Uterus (tissue), 3 donors: ENCODE measurements at regions not wholly inside any gene's neighbourhood (a gene's known extent, or its start where the extent isn't known, plus 50 kb on each side); places are given as distances from the start of the nearest gene placed in this dataset.

Source experiments
- DNase-seq, 2 donors: peaks; one replicate each; pipeline ENCODE4 v3.0.0-alpha.2; 2019 to 2020
- H3K27ac ChIP-seq, 2 donors: fragments of 200-600 bp; sonication (generic); 1 replicate in 1 of 2; 2 replicates in 1 of 2; pipeline ENCODE4 v1.5.1; 2016 to 2018
- H3K27me3 ChIP-seq, 2 donors: fragments of 200-600 bp; sonication (generic); one replicate each; pipeline ENCODE4 v1.5.1; 2018 to 2019; ENCODE audit warnings: control low read depth in 1 of 2
- H3K36me3 ChIP-seq, 2 donors: fragments of 200-600 bp; sonication (generic); one replicate each; pipeline ENCODE4 v1.5.1; 2019; ENCODE audit warnings: control low read depth in 1 of 2
- H3K4me1 ChIP-seq, 2 donors: fragments of 200-600 bp; sonication (generic); one replicate each; pipeline ENCODE4 v1.5.1; 2018 to 2019; ENCODE audit warnings: control low read depth in 1 of 2
- H3K4me3 ChIP-seq, 2 donors: fragments of 200-600 bp; sonication (generic); 1 replicate in 1 of 2; 2 replicates in 1 of 2; pipeline ENCODE4 v1.5.1; 2018 to 2019; ENCODE audit warnings: mild to moderate bottlenecking in 1 of 2
- H3K9me3 ChIP-seq, 2 donors: fragments of 200-600 bp; sonication (generic); one replicate each; pipeline ENCODE4 v1.5.1; 2019; ENCODE audit warnings: control low read depth in 1 of 2
- POLR2A ChIP-seq, 2 donors: fragments of 450-650 bp; IDR thresholded peaks; one replicate each; pipeline ENCODE4 v1.6.1; 2016; ENCODE audit warnings: antibody characterized with exemption in 2 of 2, mild to moderate bottlenecking in 1 of 2, moderate library complexity in 1 of 2
- intact Hi-C: fragments of 100-400 bp; cut with DNase I; formaldehyde crosslinking; loops from one replicate; pipeline ENCODE4 v1.15.1; 2023; ENCODE audit warnings: low total_unique reads
- TF ChIP-seq, protein P1 (sequence below), 4 experiments: fragments of 200-600 bp in 2 of 4; fragments of 450-650 bp in 2 of 4; sonication (generic) in 2 of 4; IDR thresholded peaks; one replicate each; pipeline ENCODE4 v1.5.1; 2016 to 2019; ENCODE audit warnings: antibody characterized with exemption in 4 of 4, mild to moderate bottlenecking in 2 of 4, moderate library complexity in 1 of 4
- donor health status: DM: yes; HTN: yes; CAD: no.

DNA sequence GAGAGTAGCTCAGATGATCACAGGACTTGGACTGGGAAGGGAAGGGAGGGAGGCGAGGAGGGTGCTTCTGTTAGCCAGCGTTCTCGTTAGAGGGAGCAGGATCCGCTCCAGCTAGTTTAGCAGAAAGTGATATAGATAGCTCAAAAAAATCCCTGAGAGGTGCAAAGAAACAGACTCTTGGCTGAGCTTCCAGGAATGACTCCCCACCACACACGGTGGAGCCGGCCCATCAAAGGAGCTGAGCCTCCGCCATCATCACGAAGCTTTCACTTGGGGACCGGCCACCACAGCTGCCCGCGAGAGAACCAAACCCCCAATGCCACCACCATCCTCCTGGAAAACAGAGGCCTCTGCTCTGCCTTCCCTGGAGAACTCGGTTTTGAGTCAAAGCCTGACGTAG, 124.6 kb upstream of the BCL2L14 start:
- Histone ChIP-seq H3K4me3 (no peak overlapping the region), H3K9me3 (no peaks in the 10 kb centered on the region), H3K36me3 (no peaks in the 10 kb centered on the region), H3K4me1 (no peaks in the 10 kb centered on the region), H3K27ac (no peak overlapping the region), H3K27me3 (no peaks in the 10 kb centered on the region)
- TF ChIP-seq, protein P1, sequence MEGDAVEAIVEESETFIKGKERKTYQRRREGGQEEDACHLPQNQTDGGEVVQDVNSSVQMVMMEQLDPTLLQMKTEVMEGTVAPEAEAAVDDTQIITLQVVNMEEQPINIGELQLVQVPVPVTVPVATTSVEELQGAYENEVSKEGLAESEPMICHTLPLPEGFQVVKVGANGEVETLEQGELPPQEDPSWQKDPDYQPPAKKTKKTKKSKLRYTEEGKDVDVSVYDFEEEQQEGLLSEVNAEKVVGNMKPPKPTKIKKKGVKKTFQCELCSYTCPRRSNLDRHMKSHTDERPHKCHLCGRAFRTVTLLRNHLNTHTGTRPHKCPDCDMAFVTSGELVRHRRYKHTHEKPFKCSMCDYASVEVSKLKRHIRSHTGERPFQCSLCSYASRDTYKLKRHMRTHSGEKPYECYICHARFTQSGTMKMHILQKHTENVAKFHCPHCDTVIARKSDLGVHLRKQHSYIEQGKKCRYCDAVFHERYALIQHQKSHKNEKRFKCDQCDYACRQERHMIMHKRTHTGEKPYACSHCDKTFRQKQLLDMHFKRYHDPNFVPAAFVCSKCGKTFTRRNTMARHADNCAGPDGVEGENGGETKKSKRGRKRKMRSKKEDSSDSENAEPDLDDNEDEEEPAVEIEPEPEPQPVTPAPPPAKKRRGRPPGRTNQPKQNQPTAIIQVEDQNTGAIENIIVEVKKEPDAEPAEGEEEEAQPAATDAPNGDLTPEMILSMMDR (IDR thresholded peaks at IDR 0.05), result no peak
- no peak for TF ChIP-seq POLR2A (IDR thresholded peaks at IDR 0.05)
- DNase-seq, result no peak
- intact Hi-C loops, result no loop called here

DNA sequence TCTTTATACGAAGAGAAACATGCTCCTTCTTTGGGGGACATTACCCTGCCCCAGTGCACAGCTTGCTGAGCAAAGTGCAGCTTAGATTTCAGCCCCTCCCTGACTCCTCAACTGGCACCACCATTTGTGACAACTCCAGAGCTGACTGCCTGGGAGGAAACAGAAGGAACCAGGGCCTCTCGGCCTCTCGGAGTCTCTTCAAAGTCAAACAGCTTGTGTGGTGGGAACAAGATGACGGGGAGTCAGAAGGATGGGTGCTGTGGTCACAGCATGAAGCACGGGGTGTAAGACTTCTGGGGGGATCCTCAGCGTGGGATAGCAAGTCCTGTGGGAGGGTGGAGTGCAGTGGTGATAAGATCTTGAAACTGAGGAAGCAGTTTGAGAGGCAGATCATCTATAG, 123.5 kb upstream of the BCL2L14 start:
- no peaks in the 10 kb centered on the region for H3K4me1 ChIP-seq
- DNase-seq, result no peak
- intact Hi-C loops, result no loop called here
- H3K9me3 ChIP-seq, result no peaks in the 10 kb centered on the region
- no peak overlapping the region for H3K27ac ChIP-seq
- no peaks in the 10 kb centered on the region for H3K36me3 ChIP-seq
- TF ChIP-seq, protein P1 (IDR thresholded peaks at IDR 0.05), result no peak
- no peak for TF ChIP-seq POLR2A (IDR thresholded peaks at IDR 0.05)
- no peak overlapping the region for H3K4me3 ChIP-seq
- no peaks in the 10 kb centered on the region for H3K27me3 ChIP-seq

GRCh38 chr12:11949738-11950411, 120.9 kb upstream of the BCL2L14 start:
- DNase-seq, result peak in 1 of 2 donors; percentile 18
- Histone ChIP-seq H3K4me3 (no peak overlapping the region), H3K27ac (no peak overlapping the region)

GRCh38 chr12:11951209-11951608, 119.5 kb upstream of the BCL2L14 start:
- Histone ChIP-seq H3K36me3 (no peaks in the 10 kb centered on the region), H3K4me1 (no peaks in the 10 kb centered on the region), H3K4me3 (no peak overlapping the region), H3K9me3 (no peaks in the 10 kb centered on the region), H3K27ac (no peak overlapping the region), H3K27me3 (no peaks in the 10 kb centered on the region)
- DNase-seq, result no peak
- intact Hi-C loops, result no loop called here
- TF ChIP-seq, protein P1 (IDR thresholded peaks at IDR 0.05), result no peak
- TF ChIP-seq POLR2A (IDR thresholded peaks at IDR 0.05), result no peak

More at GRCh38 chr12:11949738-11950411, 120.9 kb upstream of the BCL2L14 start:
- Histone ChIP-seq H3K4me1 (no peaks in the 10 kb centered on the region), H3K27me3 (no peaks in the 10 kb centered on the region), H3K36me3 (no peaks in the 10 kb centered on the region), H3K9me3 (no peaks in the 10 kb centered on the region)
- intact Hi-C loops, result no loop called here
- TF ChIP-seq POLR2A (IDR thresholded peaks at IDR 0.05), result no peak
- TF ChIP-seq, protein P1 (IDR thresholded peaks at IDR 0.05), result no peak

- H3K27ac ChIP-seq, result no peak overlapping the region
- H3K4me3 ChIP-seq, result no peak overlapping the region
- H3K4me1 ChIP-seq, result no peaks in the 10 kb centered on the region
- intact Hi-C loops, result no loop called here
- no peaks in the 10 kb centered on the region for H3K36me3 ChIP-seq
- H3K9me3 ChIP-seq, result no peaks in the 10 kb centered on the region
- no peak for TF ChIP-seq POLR2A (IDR thresholded peaks at IDR 0.05)
- TF ChIP-seq, protein P1 (IDR thresholded peaks at IDR 0.05), result no peak
- no peaks in the 10 kb centered on the region for H3K27me3 ChIP-seq
- DNase-seq, result no peak
These were observed 117.2 kb upstream of the BCL2L14 start for GRCh38 chr12:11953523-11953922.
